GM11168 (cell line): ENCODE measurements at regions not wholly inside any gene's neighbourhood (a gene's known extent, or its start where the extent isn't known, plus 50 kb on each side); places are given as distances from the start of the nearest gene placed in this dataset.
"Not testable (repeated sequence)": the region's sequence is repeated elsewhere in the genome, so short reads cannot be mapped to it uniquely, and the experiment has no call there.

Experiments
- in situ Hi-C: fragments of 300-500 bp; cut with MboI; formaldehyde crosslinking; loops from one replicate; pipeline ENCODE4 v1.12.0; 2022; ENCODE audit warnings: low sequenced_read_pairs; ENCODE audit not compliant: unreplicated experiment

DNA sequence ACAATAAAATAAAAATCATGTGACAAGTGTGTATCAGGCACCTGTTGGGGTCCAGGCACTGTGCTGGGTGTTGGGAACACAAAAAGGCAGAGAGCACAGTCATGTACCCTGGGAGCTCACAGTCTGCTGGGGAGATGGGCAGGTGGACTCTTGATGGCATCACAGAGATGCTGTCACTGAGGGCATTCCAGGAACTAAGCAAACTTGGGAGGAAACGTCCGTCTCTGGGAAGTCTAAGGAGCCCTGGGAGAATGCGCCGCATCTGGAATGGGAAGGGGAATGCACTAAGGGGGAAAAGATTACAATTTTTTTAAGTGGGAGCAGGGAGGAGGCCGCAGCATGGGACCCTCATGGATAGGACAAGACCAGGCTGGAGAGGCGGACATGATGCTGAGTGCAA is 80.9 kb upstream of the ZNF423 start:
- in situ Hi-C loops, result no loop called here

DNA sequence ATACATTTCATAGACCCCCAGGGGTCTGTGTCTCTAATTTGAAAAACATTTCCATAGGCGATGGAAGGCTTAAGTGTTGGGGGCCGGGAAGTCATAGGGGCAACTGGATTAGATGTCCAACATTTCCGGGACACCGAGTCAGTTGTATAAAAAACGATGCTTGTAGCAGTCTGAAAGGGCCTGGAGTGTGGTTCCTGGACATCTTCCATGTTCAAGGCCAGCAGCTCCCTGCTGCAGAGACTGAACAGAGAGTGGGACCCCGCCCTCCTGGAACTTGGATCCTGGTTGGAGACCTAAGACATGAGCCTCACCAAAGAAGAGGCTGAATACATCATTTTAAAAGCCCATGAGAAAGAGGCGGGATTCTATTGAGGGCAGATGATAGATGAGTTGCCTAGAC is 82.0 kb upstream of the ZNF423 start:
- in situ Hi-C loops, result no loop called here

DNA sequence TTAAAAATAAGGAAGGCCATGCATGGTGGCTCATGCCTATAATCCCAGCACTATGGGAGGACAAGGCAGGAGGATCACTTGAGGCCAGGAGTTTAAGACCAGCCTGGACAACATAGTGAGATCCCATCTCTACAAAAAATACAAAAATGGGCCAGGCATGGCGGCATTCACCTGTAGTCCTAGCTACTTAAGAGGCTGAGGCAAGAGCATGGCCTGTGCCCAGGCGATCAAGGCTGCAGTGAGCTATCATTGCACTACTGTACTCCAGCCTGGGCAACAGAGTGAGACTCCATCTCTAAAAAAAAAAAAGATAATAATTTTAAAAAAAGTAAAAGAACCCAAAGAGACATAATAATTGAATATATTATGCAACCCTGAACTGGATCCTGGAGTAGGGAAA is 83.6 kb upstream of the ZNF423 start:
- in situ Hi-C loops, result no loop called here

DNA sequence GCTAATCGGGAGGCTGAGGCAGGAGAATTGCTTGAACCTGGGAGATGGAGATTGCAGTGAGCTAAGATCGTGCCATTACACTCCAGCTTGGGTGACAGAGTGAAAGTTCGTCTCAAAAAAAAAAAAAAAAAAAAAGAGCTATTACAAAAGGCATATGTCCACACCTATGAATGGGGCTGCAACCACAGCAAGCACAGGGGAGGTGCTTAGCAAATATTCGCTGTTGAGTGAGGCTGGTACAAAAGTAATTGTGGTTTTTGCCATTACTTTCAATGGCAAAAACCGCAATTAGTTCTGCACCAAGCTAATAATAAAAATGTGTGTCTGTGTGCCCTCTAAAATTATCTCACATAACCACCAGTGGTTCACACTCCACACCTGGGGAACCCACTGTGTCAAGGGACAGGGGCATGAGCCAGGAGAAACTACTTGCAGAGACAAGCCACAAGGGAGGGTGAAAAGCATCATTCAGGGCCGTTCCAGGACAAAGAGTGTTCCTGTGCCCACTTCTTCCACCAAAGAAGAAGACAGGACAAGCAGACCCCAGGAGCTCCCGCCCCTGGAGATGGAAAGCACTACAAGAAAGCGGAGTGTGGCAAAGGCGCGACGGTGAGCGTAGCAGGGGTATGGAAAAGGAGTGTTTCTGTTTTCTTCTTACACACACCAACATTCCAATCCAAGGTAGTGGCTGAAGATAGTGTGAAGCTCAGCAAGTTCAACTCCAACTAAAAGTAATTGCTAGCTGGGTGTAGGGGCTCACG is 84.4 kb upstream of the CNEP1R1 start:
- in situ Hi-C loops, result no loop called here

DNA sequence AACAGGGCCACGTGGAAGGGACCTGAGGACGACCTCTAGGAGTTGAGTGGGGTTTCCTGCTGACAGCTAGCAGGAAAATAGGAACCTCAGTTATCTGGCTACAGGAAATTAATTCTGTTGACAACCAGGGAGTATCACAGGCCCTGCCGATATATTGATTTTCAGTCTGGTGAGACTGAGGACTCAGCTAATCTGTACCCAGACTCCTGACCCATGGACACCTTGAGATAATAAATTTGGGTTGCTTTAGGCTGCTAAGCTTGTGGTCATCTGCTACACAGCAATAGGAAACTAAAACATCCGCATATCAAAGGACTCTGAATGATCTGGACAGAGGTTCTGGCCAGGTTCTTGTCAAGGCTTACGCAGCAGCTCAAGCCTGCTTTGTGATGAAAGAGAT is 80.8 kb upstream of the CNEP1R1 start:
- in situ Hi-C loops, result no loop called here

DNA sequence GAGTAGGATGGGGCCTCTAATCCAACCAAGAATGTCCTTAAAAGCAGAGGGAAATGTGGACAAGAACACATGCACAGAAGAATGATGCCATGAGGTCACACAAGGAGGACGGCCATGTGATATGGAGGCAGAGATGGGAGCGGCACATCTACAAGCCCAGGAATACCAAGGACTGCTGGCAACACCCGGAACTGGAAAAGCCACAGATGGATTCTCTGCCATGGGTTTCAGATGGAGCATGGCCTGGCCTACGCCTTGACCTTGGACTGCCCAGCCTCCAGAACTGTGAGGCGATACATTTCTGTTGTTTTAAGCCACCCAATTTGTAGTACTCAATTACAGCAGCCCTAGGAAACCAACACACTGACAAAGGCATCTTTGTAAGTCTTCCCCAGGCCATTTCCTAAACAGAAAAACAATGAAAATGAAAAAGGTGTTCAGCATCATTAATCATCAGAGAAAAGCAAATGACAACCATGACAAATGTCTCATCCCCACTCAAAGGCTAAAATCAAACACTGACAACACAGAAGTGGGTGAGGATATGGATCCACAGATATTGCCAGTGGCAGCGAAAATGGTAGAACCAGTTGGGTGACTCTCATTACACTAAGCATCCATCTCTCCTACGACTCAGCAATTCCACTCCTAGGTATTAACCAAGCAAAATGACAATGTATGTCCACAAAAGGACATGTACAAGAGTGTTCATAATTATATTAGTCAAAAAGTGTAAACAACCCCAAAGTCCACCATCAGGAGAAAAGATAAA is 76.9 kb upstream of the CNEP1R1 start:
- in situ Hi-C loops, result no loop called here

DNA sequence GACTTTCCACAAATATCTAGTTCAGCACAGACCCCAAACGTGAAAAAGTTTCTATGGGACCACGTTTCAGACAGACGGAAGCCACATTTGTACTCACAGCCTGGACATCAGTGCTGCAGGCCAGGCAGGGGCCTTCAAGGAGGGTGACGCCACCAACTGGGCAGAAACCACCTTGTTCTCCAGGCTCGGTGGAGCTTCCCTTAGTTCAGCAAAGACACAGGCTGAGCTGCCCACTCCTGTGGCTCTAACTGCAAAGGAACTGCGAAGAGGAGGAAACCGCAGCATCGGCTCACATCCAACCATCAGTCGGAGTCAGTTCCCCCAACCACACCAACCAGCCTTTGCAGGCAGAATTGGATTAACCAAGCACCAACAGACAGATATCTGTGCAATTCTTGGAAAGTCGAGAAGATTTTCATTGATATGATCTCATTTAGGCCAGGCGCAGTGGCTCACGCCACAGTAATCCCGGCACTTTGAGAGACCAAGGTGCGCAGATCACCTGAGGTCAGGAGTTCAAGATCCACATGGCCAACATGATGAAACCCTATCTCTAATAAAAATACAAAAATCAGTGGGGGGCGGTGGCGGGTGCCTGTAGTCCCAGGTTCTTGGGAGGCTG is 73.3 kb upstream of the CNEP1R1 start:
- in situ Hi-C loops, result no loop called here

DNA sequence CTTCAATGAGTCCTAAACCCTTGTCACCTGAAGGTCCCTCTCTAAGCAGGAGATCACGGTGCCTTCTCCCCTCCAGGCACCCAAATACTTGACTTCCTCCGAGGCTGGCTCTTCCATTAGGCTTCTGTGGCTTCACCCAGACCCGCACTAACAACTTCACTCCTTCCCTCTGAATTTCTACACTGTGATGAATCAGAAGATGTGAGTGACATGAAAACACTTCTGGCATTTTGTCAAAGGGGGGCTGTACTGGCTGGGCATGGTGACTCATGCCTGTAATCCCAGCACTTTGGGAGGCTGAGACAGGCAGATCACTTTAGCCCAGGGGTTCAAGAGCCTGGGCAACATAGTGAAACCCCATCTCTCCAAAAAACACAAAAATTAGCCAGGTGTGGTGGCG is 72.6 kb upstream of the CNEP1R1 start:
- in situ Hi-C loops, result no loop called here

DNA sequence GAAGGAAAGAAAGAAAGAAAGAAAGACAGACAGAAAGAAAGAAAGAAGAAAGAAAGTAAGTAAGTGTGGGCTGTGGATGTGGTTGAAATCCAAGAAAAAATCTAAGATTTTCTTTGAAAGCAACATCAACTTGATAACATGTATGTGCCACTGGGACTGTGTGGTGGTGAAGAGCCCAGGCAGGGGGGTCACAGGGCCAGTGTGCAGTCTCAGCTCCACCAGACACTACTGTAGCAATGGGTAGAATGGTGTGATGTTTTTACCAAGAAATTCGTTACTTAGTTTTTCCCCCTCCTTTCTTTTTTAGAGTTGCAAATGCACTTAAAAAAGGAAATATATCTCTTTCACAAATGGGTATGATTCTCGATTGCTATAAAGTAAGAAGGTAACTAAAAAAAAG is 71.9 kb upstream of the CNEP1R1 start:
- in situ Hi-C loops, result no loop called here

DNA sequence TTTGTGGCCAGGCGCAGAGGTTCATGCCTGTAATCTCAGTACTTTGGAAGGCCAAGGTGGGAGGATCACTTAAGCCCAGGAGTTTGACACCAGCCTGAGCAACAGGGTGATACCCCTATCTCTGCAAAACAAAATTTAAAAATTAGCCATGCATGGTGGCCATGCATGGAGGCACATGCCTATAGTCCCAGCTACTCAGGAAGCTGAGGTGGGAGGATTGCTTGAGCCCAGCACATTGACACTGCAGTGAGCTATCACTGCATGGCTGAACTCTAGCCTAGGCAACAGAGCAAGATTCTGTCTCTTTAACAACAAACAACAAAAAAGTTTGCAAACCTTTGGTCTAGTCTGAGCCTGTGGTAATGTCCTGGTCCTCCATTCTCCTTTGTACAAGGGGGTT is 69.2 kb upstream of the CNEP1R1 start:
- in situ Hi-C loops, result no loop called here

DNA sequence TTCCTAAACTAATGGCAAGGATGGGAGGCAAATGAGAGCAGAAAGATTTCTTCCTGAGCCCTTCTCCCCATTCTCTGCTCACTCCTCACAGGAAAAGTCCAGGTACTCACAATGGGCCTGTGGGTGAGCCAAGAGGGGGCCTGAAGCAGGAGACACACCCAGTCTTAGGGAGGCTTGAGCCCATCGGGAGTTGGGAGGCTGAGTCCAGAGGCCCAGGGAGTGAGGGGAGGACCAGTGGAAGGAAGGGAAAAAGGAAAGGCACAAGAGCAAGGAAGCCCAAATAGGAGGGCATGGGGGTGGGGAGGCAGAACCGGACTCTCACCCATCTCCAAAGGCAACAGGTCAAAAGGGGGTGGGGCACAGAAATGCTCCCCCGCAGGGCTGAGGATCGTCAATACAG is 68.1 kb upstream of the CNEP1R1 start:
- in situ Hi-C loops, result no loop called here

DNA sequence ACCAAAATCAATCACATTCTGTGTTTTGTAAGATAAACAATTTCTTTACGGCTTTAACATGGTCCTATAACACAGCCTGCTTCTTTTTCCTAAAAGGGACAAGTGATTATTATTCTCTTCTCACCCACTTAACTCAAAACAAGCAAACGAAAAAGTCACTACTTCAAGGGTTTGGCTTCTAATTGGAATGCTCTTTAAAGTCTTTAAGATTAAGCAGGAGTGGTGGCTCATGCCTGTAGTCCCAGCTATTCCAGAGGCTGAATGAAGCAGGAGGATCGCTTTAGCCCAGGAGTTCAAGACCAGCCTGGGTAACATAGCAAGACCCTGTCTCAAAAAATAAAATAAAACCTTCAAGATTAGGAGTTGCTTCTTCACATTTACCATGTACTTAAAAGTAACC is 66.6 kb upstream of the CNEP1R1 start:
- in situ Hi-C loops, result no loop called here

DNA sequence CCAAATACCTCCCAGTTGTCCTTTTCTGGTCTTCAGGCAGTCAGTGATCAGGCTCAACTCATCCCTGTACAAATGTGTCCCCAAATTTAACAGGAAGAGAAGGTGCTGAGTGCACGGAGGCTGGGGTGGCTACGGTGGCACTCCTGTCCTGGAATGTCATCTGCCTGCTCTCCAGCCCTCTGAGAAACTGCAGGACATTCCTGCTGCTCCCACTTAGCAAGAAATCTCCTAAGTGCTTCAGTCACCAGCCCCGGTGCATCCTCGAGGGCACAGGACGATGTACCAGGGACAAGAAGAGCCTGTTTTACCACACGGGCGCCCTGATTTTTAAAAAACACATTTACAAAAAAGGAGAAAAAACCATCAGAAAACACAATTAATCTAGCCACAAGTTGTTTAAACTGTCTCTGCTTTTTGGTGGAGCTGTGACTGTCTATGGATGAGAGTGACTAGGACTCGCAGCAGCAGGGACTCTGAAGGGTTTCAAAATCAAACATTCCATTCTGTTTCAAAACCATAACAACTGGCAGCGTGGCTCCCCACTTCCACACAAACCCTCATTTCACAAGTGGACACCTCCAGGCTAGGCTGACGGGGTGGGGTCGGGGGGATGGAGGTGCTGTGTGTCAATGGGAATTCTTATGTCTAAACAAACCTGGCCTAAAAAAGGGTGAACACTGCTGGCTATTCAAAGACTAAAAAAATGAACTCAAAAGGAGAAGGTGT is 65.3 kb upstream of the CNEP1R1 start:
- in situ Hi-C loops, result no loop called here

DNA sequence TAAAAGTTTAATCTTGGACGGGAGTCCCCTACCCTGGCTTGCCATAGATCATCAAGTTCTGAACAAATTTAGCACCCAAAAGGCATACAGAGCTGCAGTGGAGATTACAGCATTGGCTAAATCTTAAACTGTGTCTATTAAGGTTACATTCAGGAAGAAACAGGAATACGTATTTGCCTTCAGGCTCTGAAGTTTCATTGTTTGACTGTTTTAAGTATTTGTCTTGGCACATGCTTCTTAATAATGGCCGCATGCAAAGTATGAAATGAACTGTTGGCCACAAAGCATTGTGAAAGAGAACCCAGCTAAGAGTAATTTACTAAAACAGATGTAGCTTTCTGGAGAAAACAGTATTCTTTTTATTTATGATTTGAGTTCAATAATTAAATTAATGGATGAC is 63.9 kb upstream of the CNEP1R1 start:
- in situ Hi-C loops, result no loop called here

DNA sequence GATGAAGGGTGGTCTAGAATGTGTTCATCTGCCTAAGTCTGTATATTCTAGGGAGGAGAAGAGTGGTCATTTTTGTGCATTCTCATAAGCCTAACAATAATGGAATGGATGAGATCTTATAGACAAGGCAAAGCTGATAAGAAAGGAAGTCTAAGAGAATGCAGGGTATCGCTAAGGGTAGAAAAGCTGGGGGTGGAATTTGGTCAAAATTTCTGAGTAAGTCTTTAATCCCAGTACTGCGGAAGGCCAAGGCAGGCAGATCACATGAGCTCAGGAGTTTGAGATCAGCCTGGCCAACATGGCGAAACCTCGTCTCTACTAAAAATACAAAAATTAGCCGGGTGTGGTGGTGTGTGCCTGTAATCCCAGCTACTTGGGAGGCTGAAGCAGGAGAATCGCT is 62.5 kb upstream of the CNEP1R1 start:
- in situ Hi-C loops, result not testable (repeated sequence)

DNA sequence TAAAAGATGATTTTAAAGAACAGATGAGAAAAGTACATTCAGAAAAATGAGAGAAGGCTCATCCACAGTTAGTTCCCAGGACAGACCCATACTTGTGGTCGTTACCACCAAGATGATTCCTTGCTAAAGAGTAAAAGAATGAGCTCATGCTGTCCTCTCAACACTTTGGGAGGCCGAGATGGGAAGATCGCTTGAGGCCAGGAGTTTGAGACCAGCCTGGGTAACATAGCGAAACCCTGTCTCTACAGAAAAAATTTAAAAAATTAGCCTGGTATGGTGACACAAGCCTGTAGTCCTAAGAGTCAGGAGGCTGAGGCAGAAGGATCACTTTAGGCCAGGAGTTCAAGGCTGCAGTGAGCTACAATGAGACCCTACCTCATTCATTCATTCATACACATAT is 60.7 kb upstream of the CNEP1R1 start:
- in situ Hi-C loops, result no loop called here

DNA sequence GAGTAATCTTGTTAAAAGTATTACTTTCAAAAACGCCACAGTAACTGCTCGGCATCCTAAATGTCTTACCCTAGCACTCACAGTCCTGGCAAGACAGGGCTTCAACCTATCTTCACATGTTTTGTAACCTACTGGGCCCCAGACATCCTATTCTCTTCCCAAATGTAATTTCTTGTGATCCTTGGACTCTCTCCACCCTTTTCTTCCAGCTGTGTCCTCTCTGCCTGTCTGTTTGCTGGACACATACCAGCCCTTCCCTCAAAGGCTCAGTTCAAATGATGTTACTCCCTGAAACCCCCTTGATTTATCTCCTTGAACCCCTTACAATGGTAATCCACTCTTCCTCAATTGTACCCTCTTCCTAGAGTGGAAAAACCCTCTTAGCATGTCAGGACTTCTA is 60.1 kb upstream of the CNEP1R1 start:
- in situ Hi-C loops, result no loop called here

DNA sequence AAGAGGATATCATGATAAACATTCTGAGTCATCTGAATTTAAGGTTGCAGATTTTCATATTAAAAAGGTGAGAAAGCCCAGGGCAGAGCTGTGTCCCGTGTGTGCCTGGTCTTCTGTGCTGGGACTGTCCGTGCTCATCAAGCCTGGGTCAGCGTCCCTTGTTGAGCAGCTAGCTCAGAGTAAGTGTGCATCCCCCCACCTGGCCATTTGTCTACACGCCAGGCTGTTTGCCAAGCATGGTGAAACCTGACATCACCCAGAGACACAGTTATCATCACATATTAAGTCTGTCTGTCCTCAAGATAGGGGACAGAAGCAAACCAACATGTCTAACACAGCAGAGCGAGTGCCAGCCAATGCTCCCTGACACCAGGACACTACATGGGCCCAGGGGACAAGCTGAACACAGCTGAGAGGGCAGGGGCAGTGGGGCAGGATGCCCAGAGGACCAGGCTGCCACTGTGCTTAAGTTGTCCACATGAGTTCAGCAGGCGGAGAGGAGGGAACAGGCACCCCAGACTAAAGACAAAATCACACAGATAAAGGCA is 57.9 kb upstream of the CNEP1R1 start:
- in situ Hi-C loops, result no loop called here

DNA sequence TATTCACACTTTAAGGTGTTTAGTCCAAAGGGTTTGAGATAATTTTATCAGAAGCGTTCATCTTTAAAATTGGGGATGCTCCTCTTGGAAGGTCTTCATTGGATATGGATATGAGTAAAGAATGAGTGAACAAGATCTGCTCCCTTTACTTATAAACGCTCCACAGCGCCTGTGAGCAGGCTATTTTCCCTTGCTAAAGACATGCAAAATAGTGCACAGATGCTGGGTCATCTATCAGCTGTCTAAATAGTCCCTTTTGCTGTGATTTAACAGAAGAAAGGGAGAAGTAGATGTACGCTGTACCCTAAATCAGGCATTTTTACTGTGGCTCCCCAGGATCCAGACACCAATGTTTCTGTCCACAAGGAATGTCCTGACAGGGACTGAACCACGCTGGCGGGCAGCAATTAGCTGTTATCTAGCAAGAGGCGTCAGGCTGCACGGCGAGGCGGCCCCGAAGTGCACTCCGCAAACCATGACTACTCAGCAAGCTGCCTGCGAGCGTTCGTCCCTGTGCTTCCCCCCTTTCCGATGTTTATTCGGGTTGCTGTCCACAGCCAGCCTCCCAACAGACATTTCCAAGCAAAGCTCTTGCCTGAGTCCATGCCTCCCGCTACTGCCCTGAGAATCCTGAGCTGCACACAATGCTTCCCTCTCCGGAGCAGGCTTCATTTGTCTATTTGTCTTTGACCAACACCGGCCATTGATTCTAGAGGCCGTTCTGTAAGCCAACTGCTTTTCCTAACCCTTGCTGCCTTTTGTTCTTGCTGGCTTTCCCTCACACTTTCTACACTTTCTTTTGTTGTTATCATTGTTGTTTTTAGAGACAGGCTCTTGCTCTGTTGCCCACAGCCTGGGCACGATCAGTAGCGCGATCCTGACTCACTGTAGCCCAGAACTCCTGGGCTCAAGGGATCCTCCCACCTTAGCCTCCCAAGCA is 55.7 kb upstream of the CNEP1R1 start:
- in situ Hi-C loops, result no loop called here
